CD8-positive, alpha-beta memory T cell (primary cell): ENCODE measurements at regions not wholly inside any gene's neighbourhood (a gene's known extent, or its start where the extent isn't known, plus 50 kb on each side); places are given as distances from the start of the nearest gene placed in this dataset.

Experiments
- CTCF ChIA-PET: fragments of 350-600 bp; sonication (Branson Sonifier 250); formaldehyde crosslinking; loops from one replicate; lab custom pipeline; 2021; ENCODE audit warnings: antibody characterized with exemption; lab: Charles Lee
- POLR2A ChIA-PET: fragments of 350-600 bp; sonication (Branson Sonifier 250); formaldehyde crosslinking; loops from one replicate; lab custom pipeline; 2021; ENCODE audit warnings: antibody characterized with exemption; lab: Charles Lee
- DNase-seq, 5 donors: peaks; one replicate each; pipeline versions ENCODE4 v3.0.0 to v3.0.0-alpha.2; 2020 to 2022; ENCODE audit warnings: mixed read lengths in 1 of 5
- H3K27ac ChIP-seq: one replicate; pipeline ENCODE4 v1.7.0; 2013; ENCODE audit warnings: low read depth, mild to moderate bottlenecking, low read length, moderate library complexity
- H3K27me3 ChIP-seq: 2 replicates; pipeline ENCODE4 v1.7.0; 2013; ENCODE audit warnings: low read length, mild to moderate bottlenecking; ENCODE audit not compliant: insufficient read depth, poor library complexity, severe bottlenecking
- H3K36me3 ChIP-seq: 2 replicates; pipeline ENCODE4 v1.7.0; 2013; ENCODE audit warnings: mild to moderate bottlenecking, low read length, moderate library complexity; ENCODE audit not compliant: insufficient read depth
- H3K4me1 ChIP-seq: 2 replicates; pipeline ENCODE4 v1.7.0; 2013; ENCODE audit warnings: mild to moderate bottlenecking, low read length, moderate library complexity; ENCODE audit not compliant: insufficient read depth
- H3K4me3 ChIP-seq: 2 replicates; pipeline ENCODE4 v1.7.0; 2013; ENCODE audit warnings: mild to moderate bottlenecking, low read length
- H3K9me3 ChIP-seq: 2 replicates; pipeline ENCODE4 v1.7.0; 2013; ENCODE audit warnings: mild to moderate bottlenecking, low read length
- H3K27ac Mint-ChIP-seq, 8 donors: one replicate each; pipeline ENCODE4 v1.8.0; 2020 to 2021; ENCODE audit warnings: mixed read lengths in 8 of 8, mild to moderate bottlenecking in 6 of 8, inconsistent platforms in 3 of 8, moderate library complexity in 3 of 8
- H3K27me3 Mint-ChIP-seq, 2 donors: one replicate each; pipeline ENCODE4 v1.8.0; 2020 to 2021; ENCODE audit warnings: mixed read lengths in 2 of 2, mild to moderate bottlenecking in 1 of 2, moderate library complexity in 1 of 2
- H3K36me3 Mint-ChIP-seq, 3 donors: one replicate each; pipeline ENCODE4 v1.8.0; 2020 to 2021; ENCODE audit warnings: mixed read lengths in 3 of 3, inconsistent platforms in 1 of 3, mild to moderate bottlenecking in 1 of 3
- H3K4me1 Mint-ChIP-seq, 3 donors: one replicate each; pipeline ENCODE4 v1.8.0; 2020 to 2021; ENCODE audit warnings: mixed read lengths in 3 of 3, inconsistent platforms in 1 of 3, mild to moderate bottlenecking in 1 of 3
- H3K4me3 Mint-ChIP-seq, 7 donors: one replicate each; pipeline ENCODE4 v1.8.0; 2020 to 2021; ENCODE audit warnings: mixed read lengths in 7 of 7, mild to moderate bottlenecking in 6 of 7, moderate library complexity in 4 of 7, inconsistent platforms in 2 of 7
- H3K9me3 Mint-ChIP-seq, 5 donors: one replicate each; pipeline ENCODE4 v1.8.0; 2020 to 2022; ENCODE audit warnings: mixed read lengths in 5 of 5, mild to moderate bottlenecking in 3 of 5, moderate library complexity in 2 of 5, inconsistent platforms in 1 of 5

DNA sequence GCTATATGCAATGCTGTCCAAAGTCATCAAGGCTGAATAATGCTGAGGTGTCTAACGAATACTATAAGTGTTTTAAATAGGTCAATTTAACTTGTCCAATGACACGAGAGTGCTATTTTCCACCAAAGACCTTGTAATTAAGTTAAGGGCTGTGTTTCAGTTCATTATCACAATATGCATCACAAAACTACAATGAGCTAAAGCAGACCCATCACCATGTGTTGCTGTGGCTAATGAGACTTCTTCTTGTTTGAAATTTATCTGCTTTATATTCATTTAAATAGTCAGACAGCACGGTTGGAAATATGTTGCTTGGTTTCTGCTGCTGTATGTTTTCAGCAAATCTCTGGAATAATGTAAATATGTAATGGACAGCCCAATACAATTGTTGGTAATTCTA, 292.5 kb upstream of the VSTM2A start:
- Mint-ChIP-seq H3K27ac (no peak overlapping the region), H3K27me3 (no peaks in the 10 kb centered on the region), H3K4me1 (no peaks in the 10 kb centered on the region), H3K36me3 (no peaks in the 10 kb centered on the region), H3K9me3 (peaks cover 4 to 24% (median 6%) of the 10 kb centered on the region in 5 donors), H3K4me3 (no peak overlapping the region)
- CTCF ChIA-PET: no interaction called here
- POLR2A ChIA-PET: no interaction called here
- DNase-seq: no peak
- Histone ChIP-seq H3K4me3 (no peak overlapping the region), H3K4me1 (no peaks in the 10 kb centered on the region), H3K27ac (no peak overlapping the region), H3K36me3 (no peaks in the 10 kb centered on the region), H3K9me3 (no peaks in the 10 kb centered on the region), H3K27me3 (no peaks in the 10 kb centered on the region)

DNA sequence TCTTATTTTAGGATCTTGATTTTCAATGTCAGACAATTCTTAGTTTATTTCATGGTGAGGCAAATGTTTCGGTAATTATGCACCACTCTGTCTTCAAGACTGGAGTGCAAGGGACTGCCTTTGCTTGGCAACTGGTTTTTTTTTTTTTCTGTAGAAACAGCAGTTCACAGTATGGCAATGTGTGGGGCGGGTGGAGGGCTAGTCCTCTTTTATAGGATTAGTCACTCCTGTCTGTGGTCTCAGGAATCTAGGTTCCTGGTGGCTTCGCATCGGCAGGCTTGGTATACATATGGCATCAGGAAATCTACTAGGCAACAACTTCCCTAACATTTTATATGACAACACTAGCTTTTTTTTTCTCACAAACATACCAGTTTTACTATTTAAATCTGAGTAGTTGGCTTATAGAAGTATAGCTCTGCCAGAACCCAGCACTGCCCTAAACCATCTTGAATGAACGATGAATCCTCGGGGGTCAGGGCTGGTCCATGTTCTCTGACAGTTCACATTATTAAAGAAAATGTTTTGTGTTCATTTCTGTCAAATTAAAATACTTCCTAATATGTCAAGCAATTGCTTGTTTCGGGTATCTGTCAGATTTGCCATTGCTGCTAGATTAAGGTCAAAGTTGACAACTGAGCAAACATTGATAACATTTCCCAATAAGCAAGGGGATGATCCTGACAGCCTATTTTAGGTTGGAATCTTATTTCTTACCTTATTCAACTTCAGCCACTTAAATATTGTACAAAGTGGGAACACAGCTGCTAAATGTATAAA, 289.7 kb upstream of the VSTM2A start:
- no peaks in the 10 kb centered on the region for H3K4me1 Mint-ChIP-seq
- no peak overlapping the region for H3K4me3 Mint-ChIP-seq
- POLR2A ChIA-PET: no interaction called here

DNA sequence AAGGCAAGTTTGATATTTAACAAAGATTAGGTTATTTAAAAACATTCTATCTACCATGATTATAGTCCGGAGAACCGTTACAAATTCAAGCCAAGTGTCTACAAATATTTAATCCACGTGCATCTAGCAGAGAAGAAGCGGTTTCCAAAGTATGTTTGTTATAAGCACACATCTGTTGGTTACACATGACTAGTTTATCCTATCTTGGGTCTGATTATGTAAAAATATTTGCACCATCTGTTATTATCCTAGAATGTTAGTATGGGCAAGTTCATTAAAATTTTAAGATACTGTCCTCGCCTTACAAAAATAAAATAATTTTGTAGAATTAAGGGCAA, 289.2 kb upstream of the VSTM2A start:
- Histone ChIP-seq H3K36me3 (no peaks in the 10 kb centered on the region), H3K4me3 (no peak overlapping the region), H3K27ac (no peak overlapping the region), H3K4me1 (no peaks in the 10 kb centered on the region), H3K27me3 (no peaks in the 10 kb centered on the region), H3K9me3 (no peaks in the 10 kb centered on the region)
- no peaks in the 10 kb centered on the region for H3K27me3 Mint-ChIP-seq
- H3K36me3 Mint-ChIP-seq: no peaks in the 10 kb centered on the region
- POLR2A ChIA-PET: no interaction called here
- H3K4me3 Mint-ChIP-seq: no peak overlapping the region
- H3K4me1 Mint-ChIP-seq: no peaks in the 10 kb centered on the region
- DNase-seq: no peak
- H3K9me3 Mint-ChIP-seq: peaks cover 7 to 23% (median 14%) of the 10 kb centered on the region in 5 donors
- no peak overlapping the region for H3K27ac Mint-ChIP-seq
- CTCF ChIA-PET: no interaction called here

More for the DNA sequence above, 289.7 kb upstream of the VSTM2A start:
- Histone ChIP-seq H3K27me3 (no peaks in the 10 kb centered on the region), H3K4me1 (no peaks in the 10 kb centered on the region), H3K9me3 (no peaks in the 10 kb centered on the region), H3K27ac (no peak overlapping the region), H3K36me3 (no peaks in the 10 kb centered on the region), H3K4me3 (no peak overlapping the region)
- Mint-ChIP-seq H3K27ac (no peak overlapping the region), H3K36me3 (no peaks in the 10 kb centered on the region), H3K27me3 (no peaks in the 10 kb centered on the region), H3K9me3 (peaks cover 7 to 20% (median 14%) of the 10 kb centered on the region in 5 donors)
- CTCF ChIA-PET: no interaction called here
- no peak for DNase-seq

DNA sequence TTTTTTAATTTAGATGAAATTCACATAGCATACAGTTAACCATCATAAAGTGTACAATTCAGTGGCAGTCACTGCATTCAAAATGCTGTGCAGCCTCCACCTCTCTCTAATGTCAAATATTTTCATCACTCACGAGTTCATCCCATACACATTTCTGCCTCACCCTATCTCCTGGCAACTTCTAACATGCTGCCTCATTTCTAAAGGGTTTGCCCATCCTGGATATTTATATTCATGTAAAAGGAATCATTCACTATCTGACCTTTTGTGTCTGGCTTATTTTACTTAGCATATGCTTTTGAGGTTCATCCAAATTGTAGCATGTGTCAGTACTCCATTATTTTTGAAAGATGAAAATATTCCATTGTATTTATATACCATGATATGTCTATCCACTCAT, 286.9 kb upstream of the VSTM2A start:
- H3K27me3 ChIP-seq: no peaks in the 10 kb centered on the region
- no peak for DNase-seq
- no peaks in the 10 kb centered on the region for H3K4me1 ChIP-seq
- H3K9me3 Mint-ChIP-seq: peaks cover 10 to 34% (median 14%) of the 10 kb centered on the region in 5 donors
- H3K9me3 ChIP-seq: no peaks in the 10 kb centered on the region
- no peaks in the 10 kb centered on the region for H3K27me3 Mint-ChIP-seq
- H3K27ac Mint-ChIP-seq: no peak overlapping the region
- H3K4me3 Mint-ChIP-seq: no peak overlapping the region
- no peaks in the 10 kb centered on the region for H3K36me3 ChIP-seq
- H3K36me3 Mint-ChIP-seq: no peaks in the 10 kb centered on the region
- ChIA-PET POLR2A (no interaction called here), CTCF (no interaction called here)
- H3K27ac ChIP-seq: no peak overlapping the region
- no peaks in the 10 kb centered on the region for H3K4me1 Mint-ChIP-seq
- no peak overlapping the region for H3K4me3 ChIP-seq

DNA sequence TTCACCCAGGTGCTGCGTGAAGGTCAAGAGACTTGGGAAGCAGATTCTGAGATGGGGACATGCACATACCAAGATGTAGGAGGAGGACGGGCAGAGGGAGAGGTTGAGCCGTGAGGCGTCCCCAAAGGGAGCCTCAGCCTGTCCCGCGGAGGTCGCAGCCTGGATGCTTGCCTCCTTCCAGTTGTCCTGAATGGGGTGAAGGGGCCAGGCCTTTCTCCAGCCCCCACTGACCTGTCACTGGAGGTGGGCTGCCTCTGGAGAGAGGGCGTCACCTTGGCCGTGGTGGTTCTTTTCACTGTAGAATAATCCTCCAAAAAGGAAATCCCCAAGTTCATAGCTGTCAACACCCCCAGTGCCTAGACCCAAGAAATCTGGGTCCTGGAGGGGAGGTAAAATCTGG, 283.0 kb upstream of the VSTM2A start:
- H3K9me3 ChIP-seq: no peaks in the 10 kb centered on the region
- peaks cover 10 to 29% (median 18%) of the 10 kb centered on the region in 5 donors for H3K9me3 Mint-ChIP-seq
- no peaks in the 10 kb centered on the region for H3K27me3 ChIP-seq
- no peak overlapping the region for H3K4me3 Mint-ChIP-seq
- H3K27ac Mint-ChIP-seq: no peak overlapping the region
- H3K4me1 ChIP-seq: no peaks in the 10 kb centered on the region
- no peaks in the 10 kb centered on the region for H3K36me3 ChIP-seq
- no peak overlapping the region for H3K4me3 ChIP-seq
- H3K36me3 Mint-ChIP-seq: no peaks in the 10 kb centered on the region
- ChIA-PET POLR2A (no interaction called here), CTCF (no interaction called here)
- H3K27me3 Mint-ChIP-seq: no peaks in the 10 kb centered on the region
- no peaks in the 10 kb centered on the region for H3K4me1 Mint-ChIP-seq
- no peak for DNase-seq
- H3K27ac ChIP-seq: no peak overlapping the region

DNA sequence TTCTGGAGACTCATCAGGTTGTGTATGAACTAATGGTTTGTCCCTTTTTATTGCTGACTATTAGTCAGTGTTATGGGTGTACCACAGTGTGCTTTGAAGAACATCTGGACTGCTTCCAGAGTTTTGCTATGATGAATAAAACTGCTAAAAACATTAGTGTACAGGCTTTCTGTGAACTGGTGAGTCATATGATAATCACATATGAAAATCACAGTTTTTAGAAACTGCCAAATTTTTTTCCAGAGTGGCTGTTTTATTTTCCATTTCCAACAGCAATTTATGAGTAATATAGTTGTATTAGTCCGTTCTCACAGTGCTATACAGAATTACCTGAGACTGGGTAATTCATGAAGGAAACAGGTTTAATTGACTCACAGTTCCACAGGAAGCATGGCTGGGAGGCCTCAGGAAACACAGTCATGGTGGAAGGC, 281.2 kb upstream of the VSTM2A start:
- H3K27me3 Mint-ChIP-seq: no peaks in the 10 kb centered on the region
- POLR2A ChIA-PET: no interaction called here
- no peaks in the 10 kb centered on the region for H3K36me3 ChIP-seq
- no peak for DNase-seq
- CTCF ChIA-PET: no interaction called here
- no peak overlapping the region for H3K4me3 Mint-ChIP-seq
- no peaks in the 10 kb centered on the region for H3K9me3 ChIP-seq
- H3K36me3 Mint-ChIP-seq: no peaks in the 10 kb centered on the region
- H3K4me3 ChIP-seq: no peak overlapping the region
- H3K27ac ChIP-seq: no peak overlapping the region
- no peak overlapping the region for H3K27ac Mint-ChIP-seq
- no peaks in the 10 kb centered on the region for H3K27me3 ChIP-seq
- H3K4me1 Mint-ChIP-seq: no peaks in the 10 kb centered on the region
- H3K4me1 ChIP-seq: no peaks in the 10 kb centered on the region
- peaks cover 10 to 28% (median 14%) of the 10 kb centered on the region in 5 donors for H3K9me3 Mint-ChIP-seq

DNA sequence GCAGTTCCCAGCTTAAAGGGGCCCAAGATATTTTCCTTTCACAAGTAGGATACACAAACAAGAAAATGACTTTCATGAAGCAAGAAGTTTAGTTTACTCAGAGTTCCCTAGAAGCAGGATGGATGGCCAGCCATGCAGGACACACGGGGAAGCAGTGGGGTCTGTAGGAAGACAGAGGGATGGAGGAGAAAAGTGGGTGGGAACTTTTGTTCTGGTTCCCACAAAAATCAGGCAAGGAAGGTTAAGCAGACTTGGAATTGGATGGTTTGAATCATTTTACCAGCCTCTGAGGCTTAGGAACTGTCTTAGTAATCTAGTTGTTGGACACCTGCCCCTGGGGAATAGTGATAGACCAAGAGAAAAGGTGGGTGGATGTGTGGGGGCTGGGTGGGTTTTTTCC, 263.3 kb upstream of the VSTM2A start:
- no peak overlapping the region for H3K4me3 ChIP-seq
- Mint-ChIP-seq H3K27me3 (no peaks in the 10 kb centered on the region), H3K4me3 (no peak overlapping the region), H3K27ac (no peak overlapping the region), H3K4me1 (no peaks in the 10 kb centered on the region), H3K36me3 (no peaks in the 10 kb centered on the region), H3K9me3 (peaks cover 15 to 26% (median 21%) of the 10 kb centered on the region in 5 donors)
- CTCF ChIA-PET: no interaction called here
- H3K4me1 ChIP-seq: no peaks in the 10 kb centered on the region
- no peak overlapping the region for H3K27ac ChIP-seq
- no peaks in the 10 kb centered on the region for H3K27me3 ChIP-seq
- DNase-seq: no peak
- no peaks in the 10 kb centered on the region for H3K9me3 ChIP-seq
- no peaks in the 10 kb centered on the region for H3K36me3 ChIP-seq
- POLR2A ChIA-PET: interaction anchor here (0.7 kb wide), 1 partner anchor 424 kb away, joined by 3 read pairs; no protein-coding TSS in a partner anchor

DNA sequence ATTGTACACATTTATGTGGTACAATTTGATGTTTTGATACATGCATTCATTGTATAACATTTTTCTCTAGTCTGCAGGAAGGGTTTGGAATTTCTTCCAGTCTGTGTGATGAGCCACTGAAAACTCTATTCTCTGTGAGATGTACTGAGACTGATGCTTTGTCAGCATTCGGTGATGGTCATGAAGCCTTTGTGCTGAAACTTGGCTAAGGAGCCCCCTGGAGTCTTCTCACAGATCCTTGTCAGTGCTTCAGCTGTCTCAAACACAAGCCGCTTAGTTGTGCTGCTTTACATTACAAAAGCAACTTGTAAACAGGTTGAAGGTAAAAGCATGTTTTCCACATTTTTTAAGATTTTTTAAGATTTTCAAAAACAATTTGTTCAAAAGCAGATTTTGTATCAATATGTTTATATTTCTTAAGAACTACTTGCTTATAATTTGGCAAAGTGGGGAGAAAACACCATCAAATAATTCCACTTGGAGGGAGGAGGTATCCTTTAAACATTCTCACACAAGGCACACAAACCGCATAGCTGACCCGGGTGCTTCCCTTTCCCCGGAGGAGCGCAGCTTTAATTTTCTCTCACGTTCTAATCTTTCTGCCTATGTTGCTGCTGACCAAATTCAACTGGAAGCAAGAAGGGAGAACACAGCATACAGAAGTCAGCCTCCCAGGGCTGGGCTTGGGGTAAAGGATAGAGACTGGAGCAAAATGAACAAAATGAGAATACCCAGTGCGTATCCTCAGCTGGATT, 249.8 kb upstream of the VSTM2A start:
- DNase-seq: no peak
- no peak overlapping the region for H3K4me3 ChIP-seq
- ChIA-PET CTCF (no interaction called here), POLR2A (no interaction called here)
- H3K27ac ChIP-seq: no peak overlapping the region
- Mint-ChIP-seq H3K9me3 (peaks cover 12 to 42% (median 21%) of the 10 kb centered on the region in 5 donors), H3K4me1 (no peaks in the 10 kb centered on the region), H3K27ac (no peak overlapping the region), H3K27me3 (no peaks in the 10 kb centered on the region), H3K4me3 (no peak overlapping the region), H3K36me3 (peaks cover 0 to 2% (median 0%) of the 10 kb centered on the region in 3 donors)
- no peaks in the 10 kb centered on the region for H3K4me1 ChIP-seq
- H3K36me3 ChIP-seq: no peaks in the 10 kb centered on the region
- no peaks in the 10 kb centered on the region for H3K27me3 ChIP-seq
- H3K9me3 ChIP-seq: no peaks in the 10 kb centered on the region
